GM23338 (cell line): ENCODE measurements at regions not wholly inside any gene's neighbourhood (a gene's known extent, or its start where the extent isn't known, plus 50 kb on each side); places are given as distances from the start of the nearest gene placed in this dataset.

Experiments used
- ATAC-seq: fragments of 200-7000 bp; cut with Tn5 transposase; 3 replicates; pipeline ENCODE4 v1.9.1; 2020
- DNase-seq: peaks from one replicate; pipeline ENCODE4 v3.0.0-alpha.2; 2015; ENCODE audit warnings: low spot score
- H2AFZ ChIP-seq: fragments of 200-600 bp; sonication (generic); 2 replicates; pipeline ENCODE4 v1.8.0; 2016; ENCODE audit warnings: antibody characterized with exemption, mild to moderate bottlenecking, moderate library complexity
- H3F3A ChIP-seq: fragments of 200-600 bp; sonication (generic); replicated peaks from 2 replicates; pipeline ENCODE4 v1.8.0; 2017; ENCODE audit warnings: antibody characterized with exemption, mixed run types, low read depth
- H3K27ac ChIP-seq: fragments of 200-600 bp; sonication (generic); 2 replicates; pipeline ENCODE4 v1.6.1; 2016; ENCODE audit warnings: low read depth
- H3K27me3 ChIP-seq: fragments of 200-600 bp; sonication (generic); 2 replicates; pipeline ENCODE4 v1.8.0; 2016; ENCODE audit warnings: mild to moderate bottlenecking, mixed run types, moderate library complexity; ENCODE audit not compliant: insufficient read depth
- H3K36me3 ChIP-seq: fragments of 200-600 bp; sonication (generic); 2 replicates; pipeline ENCODE4 v1.8.0; 2016; ENCODE audit warnings: mild to moderate bottlenecking; ENCODE audit not compliant: insufficient read depth
- H3K4me1 ChIP-seq: fragments of 200-600 bp; sonication (generic); 2 replicates; pipeline ENCODE4 v1.8.0; 2016; ENCODE audit warnings: mild to moderate bottlenecking, moderate library complexity; ENCODE audit not compliant: insufficient read depth
- H3K4me2 ChIP-seq: fragments of 200-600 bp; sonication (generic); 2 replicates; pipeline ENCODE4 v1.7.1; 2017; ENCODE audit warnings: mixed run types
- H3K4me3 ChIP-seq: fragments of 200-600 bp; sonication (generic); 2 replicates; pipeline ENCODE4 v1.6.1; 2016; ENCODE audit warnings: mixed run types
- H3K79me2 ChIP-seq: fragments of 200-600 bp; sonication (generic); replicated peaks from 2 replicates; pipeline ENCODE4 v1.8.0; 2017; ENCODE audit warnings: mild to moderate bottlenecking; ENCODE audit not compliant: insufficient read depth
- H3K9me2 ChIP-seq: fragments of 200-600 bp; sonication (generic); 2 replicates; pipeline ENCODE4 v1.8.0; 2017; ENCODE audit not compliant: insufficient read depth
- H4K20me1 ChIP-seq: fragments of 200-600 bp; sonication (generic); replicated peaks from 2 replicates; pipeline ENCODE4 v1.8.0; 2017; ENCODE audit warnings: mild to moderate bottlenecking; ENCODE audit not compliant: insufficient read depth
- H3K27ac Mint-ChIP-seq: 2 replicates; pipeline ENCODE4 v1.8.0; 2020; ENCODE audit warnings: inconsistent platforms, mild to moderate bottlenecking, moderate library complexity, mixed read lengths
- H3K27me3 Mint-ChIP-seq: 3 replicates; pipeline ENCODE4 v1.8.0; 2022; ENCODE audit warnings: low read depth, mild to moderate bottlenecking, moderate library complexity, mixed read lengths, inconsistent platforms; ENCODE audit not compliant: insufficient read depth, poor library complexity
- H3K36me3 Mint-ChIP-seq: 3 replicates; pipeline ENCODE4 v1.8.0; 2021; ENCODE audit warnings: low read depth, mild to moderate bottlenecking, inconsistent platforms, moderate library complexity, mixed read lengths
- H3K4me1 Mint-ChIP-seq: 3 replicates; pipeline ENCODE4 v1.8.0; 2020; ENCODE audit warnings: mild to moderate bottlenecking, inconsistent platforms, mixed read lengths
- H3K4me3 Mint-ChIP-seq: 3 replicates; pipeline ENCODE4 v1.8.0; 2021; ENCODE audit warnings: moderate library complexity, mild to moderate bottlenecking, inconsistent platforms, mixed read lengths
- H3K9me3 Mint-ChIP-seq: 3 replicates; pipeline ENCODE4 v1.8.0; 2020; ENCODE audit warnings: moderate library complexity, mild to moderate bottlenecking, inconsistent platforms, mixed read lengths
- CTCF ChIP-seq, 2 experiments: fragments of 200-600 bp in 1 of 2; sonication (generic) in 1 of 2; conservative IDR thresholded peaks; 2 replicates each; pipeline versions ENCODE4 v1.5.1 to v1.6.1; 2016 to 2017; ENCODE audit warnings: antibody characterized with exemption in 2 of 2, low read depth in 2 of 2, mild to moderate bottlenecking in 2 of 2, moderate library complexity in 1 of 2
- ETS1 ChIP-seq: IDR thresholded peaks from 2 replicates; pipeline ENCODE4 v1.6.1; 2016; ENCODE audit warnings: antibody characterized with exemption
- EZH2 ChIP-seq: fragments of 200-600 bp; sonication (generic); IDR thresholded peaks from one replicate; pipeline ENCODE4 v1.8.0; 2017; ENCODE audit warnings: antibody characterized with exemption, mild to moderate bottlenecking, low read depth; ENCODE audit not compliant: unreplicated experiment
- JUNB ChIP-seq: IDR thresholded peaks from one replicate; pipeline ENCODE4 v1.6.1; 2016; ENCODE audit warnings: antibody characterized with exemption; ENCODE audit not compliant: unreplicated experiment
- POLR2AphosphoS5 ChIP-seq: IDR thresholded peaks from 2 replicates; pipeline ENCODE4 v1.6.1; 2016; ENCODE audit warnings: antibody characterized with exemption, low read depth
- REST ChIP-seq: IDR thresholded peaks from one replicate; pipeline ENCODE4 v1.6.1; 2018; ENCODE audit warnings: antibody characterized with exemption; ENCODE audit not compliant: unreplicated experiment
- STAT1 ChIP-seq: IDR thresholded peaks from one replicate; pipeline ENCODE4 v1.6.1; 2016; ENCODE audit warnings: antibody characterized with exemption; ENCODE audit not compliant: unreplicated experiment
- ZNF114 ChIP-seq: fragments of 250-450 bp; sonication (Bioruptor Pico); IDR thresholded peaks from 2 replicates; pipeline ENCODE4 v1.5.0; 2020; ENCODE audit warnings: mild to moderate bottlenecking, moderate library complexity
- ZNF462 ChIP-seq: fragments of 250-450 bp; sonication (Bioruptor Pico); IDR thresholded peaks from 2 replicates; pipeline ENCODE4 v1.5.0; 2020; ENCODE audit warnings: mild to moderate bottlenecking, moderate library complexity

DNA sequence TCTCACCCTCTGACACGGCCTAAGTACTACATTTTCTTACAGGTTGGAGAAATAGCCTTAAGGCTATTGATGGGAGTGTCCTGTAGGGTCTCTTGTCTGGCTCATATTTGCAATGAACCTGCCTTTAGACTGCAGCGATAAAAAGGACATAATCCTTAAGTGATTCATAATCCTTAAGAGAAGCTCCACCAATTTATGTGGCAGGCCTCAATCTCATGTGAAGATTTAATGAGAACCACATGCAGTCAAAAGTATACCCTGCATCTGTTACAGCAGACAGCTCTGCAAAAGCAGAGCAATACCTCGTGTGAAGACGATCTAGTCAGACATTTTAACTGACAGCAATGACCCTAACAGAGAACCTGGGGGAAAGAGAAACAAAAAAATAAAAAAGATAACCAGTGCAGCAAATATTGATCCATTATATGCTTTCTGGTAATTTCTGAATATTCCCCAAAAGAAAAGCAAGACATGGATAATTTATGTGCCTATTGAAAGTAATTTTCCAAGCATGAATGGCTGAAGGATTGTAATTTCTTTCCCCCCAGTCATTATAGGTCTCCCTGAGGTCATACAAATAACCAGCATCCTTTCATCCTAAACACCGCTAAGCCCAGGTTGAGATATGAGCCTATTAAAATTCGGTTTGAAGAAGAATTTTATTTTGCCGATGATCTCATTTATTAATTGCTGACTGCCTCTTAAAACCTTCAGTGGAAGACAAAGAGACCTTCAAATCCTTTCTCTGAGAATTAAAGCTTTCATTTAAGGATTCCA, 321.8 kb upstream of the NBEA start (continued):
- TF ChIP-seq STAT1 (no peak), ETS1 (no peak), EZH2 (no peak)

DNA sequence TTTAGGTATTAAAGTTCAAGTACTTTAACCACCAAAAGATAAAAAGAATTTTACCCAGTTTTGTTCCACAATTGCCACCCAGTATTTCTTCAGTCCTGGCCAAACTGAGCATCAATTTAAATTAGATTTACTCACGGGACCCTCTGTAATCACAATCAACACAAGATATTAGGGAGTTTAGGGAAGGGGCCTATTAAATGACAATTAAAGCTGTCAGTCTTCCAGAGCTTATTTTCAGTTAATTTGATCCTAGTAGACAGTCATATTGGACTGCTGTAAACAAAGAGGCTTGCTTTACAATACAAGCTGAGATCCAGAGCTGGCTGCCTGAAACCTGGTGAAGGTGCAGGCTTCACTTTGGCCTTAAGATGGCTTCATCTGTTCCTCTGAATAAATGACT, 321.2 kb upstream of the NBEA start:
- Histone ChIP-seq H3K9me2 (0 out of 2 replicates have a peak, but pooled peaks cover 8% of the 10 kb centered on the region), H3K4me1 (peaks cover 15% of the 10 kb centered on the region), H2AFZ (no peak overlapping the region), H3K36me3 (no peaks in the 10 kb centered on the region), H4K20me1 (no peaks in the 10 kb centered on the region), H3K4me2 (no peak overlapping the region), H3F3A (no peaks in the 10 kb centered on the region), H3K27ac (no peak overlapping the region), H3K4me3 (no peak overlapping the region), H3K27me3 (no peaks in the 10 kb centered on the region), H3K79me2 (no peaks in the 10 kb centered on the region)
- no peak overlapping the region for H3K4me3 Mint-ChIP-seq
- H3K4me1 Mint-ChIP-seq, result peaks cover 19% of the 10 kb centered on the region; the same call in 2 of the 3 replicates
- no peaks in the 10 kb centered on the region for H3K27me3 Mint-ChIP-seq
- no peak for DNase-seq
- no peaks in the 10 kb centered on the region; the same call in 2 of the 3 replicates for H3K36me3 Mint-ChIP-seq
- no peak for TF ChIP-seq STAT1
- TF ChIP-seq ZNF462 (CRISPR knock-in tag), result no peak
- no peak for TF ChIP-seq CTCF (conservative IDR thresholded peaks at IDR 0.05; ENCODE audit: low read depth in 2 of 2)
- TF ChIP-seq ETS1, result no peak
- TF ChIP-seq REST, result no peak
- no peak for TF ChIP-seq JUNB
- no peak for TF ChIP-seq POLR2AphosphoS5
- no peak for TF ChIP-seq ZNF114 (CRISPR knock-in tag)
- TF ChIP-seq EZH2, result no peak
- ATAC-seq, result no peak
- no peaks in the 10 kb centered on the region; the same call in 2 of the 3 replicates for H3K9me3 Mint-ChIP-seq
- H3K27ac Mint-ChIP-seq, result no peak overlapping the region
